ENCODE measurements at regions not wholly inside any gene's neighbourhood (a gene's known extent, or its start where the extent isn't known, plus 50 kb on each side); places are given as distances from the start of the nearest gene placed in this dataset.

- Histone ChIP-seq H3K4me2 (no peak overlapping the region), H3K79me2 (no peaks in the 10 kb centered on the region), H3K9me3 (ENCODE audit: low read depth) (no peaks in the 10 kb centered on the region), H4K20me1 (ENCODE audit: insufficient read depth, poor library complexity, severe bottlenecking) (no peaks in the 10 kb centered on the region), H2AFZ (no peak overlapping the region), H3K4me3 (no peak overlapping the region), H3K36me3 (replicated peaks; ENCODE audit: insufficient read depth, low read depth) (no peaks in the 10 kb centered on the region), H3K27me3 (no peaks in the 10 kb centered on the region), H3K9me2 (replicated peaks; ENCODE audit: insufficient read depth) (no peaks in the 10 kb centered on the region), H3K4me1 (ENCODE audit: insufficient read depth) (no peaks in the 10 kb centered on the region), H3K27ac (no peak overlapping the region)
- 60% methylated on average over 1 of the region's 1 CpG for WGBS (ENCODE audit: low lambda C conversion rate, missing lambda C conversion rate)
- DNase-seq (ENCODE audit: low spot score), result no peak
- no peak for TF ChIP-seq EZH2phosphoT487 (IDR thresholded peaks at IDR 0.05; ENCODE audit: low read depth, severe bottlenecking, unreplicated experiment)
- TF ChIP-seq EZH2 (IDR thresholded peaks at IDR 0.05; ENCODE audit: borderline replicate concordance), result no peak
- no peak for TF ChIP-seq CTCF (IDR thresholded peaks at IDR 0.05; ENCODE audit: poor library complexity)
Measured at GRCh38 chr2:76546207-76546606, 835.5 kb upstream of the GCFC2 start.

- Histone ChIP-seq H2AFZ (no peak overlapping the region), H3K79me2 (no peaks in the 10 kb centered on the region), H3K27me3 (no peaks in the 10 kb centered on the region), H3K9me3 (ENCODE audit: low read depth) (no peaks in the 10 kb centered on the region), H3K4me3 (no peak overlapping the region), H3K36me3 (replicated peaks; ENCODE audit: insufficient read depth, low read depth) (no peaks in the 10 kb centered on the region), H3K4me1 (ENCODE audit: insufficient read depth) (no peaks in the 10 kb centered on the region), H3K4me2 (no peak overlapping the region), H4K20me1 (ENCODE audit: insufficient read depth, poor library complexity, severe bottlenecking) (no peaks in the 10 kb centered on the region), H3K27ac (no peak overlapping the region), H3K9me2 (replicated peaks; ENCODE audit: insufficient read depth) (no peaks in the 10 kb centered on the region)
- WGBS (ENCODE audit: low lambda C conversion rate, missing lambda C conversion rate), result 55% methylated on average over 3 of the region's 3 CpGs
- no peak for DNase-seq (ENCODE audit: low spot score)
- TF ChIP-seq EZH2phosphoT487 (IDR thresholded peaks at IDR 0.05; ENCODE audit: low read depth, severe bottlenecking, unreplicated experiment), result no peak
- TF ChIP-seq CTCF (IDR thresholded peaks at IDR 0.05; ENCODE audit: poor library complexity), result no peak
- TF ChIP-seq EZH2 (IDR thresholded peaks at IDR 0.05; ENCODE audit: borderline replicate concordance), result no peak
Measured at GRCh38 chr2:76544901-76545300, 834.2 kb upstream of the GCFC2 start.

- DNase-seq (ENCODE audit: low spot score), result no peak
- no peak for TF ChIP-seq EZH2 (IDR thresholded peaks at IDR 0.05; ENCODE audit: borderline replicate concordance)
- TF ChIP-seq EZH2phosphoT487 (IDR thresholded peaks at IDR 0.05; ENCODE audit: low read depth, severe bottlenecking, unreplicated experiment), result no peak
- TF ChIP-seq CTCF (IDR thresholded peaks at IDR 0.05; ENCODE audit: poor library complexity), result no peak
- Histone ChIP-seq H4K20me1 (ENCODE audit: insufficient read depth, poor library complexity, severe bottlenecking) (no peaks in the 10 kb centered on the region), H3K79me2 (no peaks in the 10 kb centered on the region), H3K4me3 (no peak overlapping the region), H3K4me1 (ENCODE audit: insufficient read depth) (no peaks in the 10 kb centered on the region), H3K9me3 (ENCODE audit: low read depth) (no peaks in the 10 kb centered on the region), H3K27ac (no peak overlapping the region), H3K4me2 (no peak overlapping the region), H3K9me2 (replicated peaks; ENCODE audit: insufficient read depth) (no peaks in the 10 kb centered on the region), H2AFZ (no peak overlapping the region), H3K27me3 (no peaks in the 10 kb centered on the region), H3K36me3 (replicated peaks; ENCODE audit: insufficient read depth, low read depth) (no peaks in the 10 kb centered on the region)
- 56% methylated on average over 3 of the region's 3 CpGs for WGBS (ENCODE audit: low lambda C conversion rate, missing lambda C conversion rate)
Measured at GRCh38 chr2:76517574-76517909, 806.8 kb upstream of the GCFC2 start.

Data from hepatocyte (in vitro differentiated cells).